ENCODE measurements at regions not wholly inside any gene's neighbourhood (a gene's known extent, or its start where the extent isn't known, plus 50 kb on each side); places are given as distances from the start of the nearest gene placed in this dataset.

DNA sequence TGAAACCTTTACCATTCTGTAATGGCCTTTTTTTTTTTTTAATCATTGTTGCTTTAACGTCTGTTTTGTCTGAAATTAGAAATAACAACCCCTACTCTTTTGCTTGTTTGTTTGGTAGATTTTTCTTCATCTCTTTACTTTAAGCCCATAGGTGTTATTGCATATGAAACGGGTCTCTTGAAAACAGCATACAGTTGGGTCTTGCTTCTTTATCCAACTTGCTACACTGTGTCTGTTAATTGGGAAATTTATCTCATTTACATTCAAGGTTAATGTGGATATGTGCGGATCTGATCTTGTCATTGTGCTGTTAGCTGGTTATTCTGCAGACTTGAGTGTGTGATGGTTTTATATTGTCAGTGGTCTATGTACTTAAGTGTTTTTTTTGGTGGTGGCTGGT, 78.9 kb upstream of the COP1 start:
- TF ChIP-seq POLR2A (IDR thresholded peaks at IDR 0.05) (no peak), CTCF (IDR thresholded peaks at IDR 0.05) (no peak)
